Activated T-helper 9 cell treated with anti-CD3 and anti-CD28 coated beads, Interleukin-2, amount 50 U/mL, for 16 hours (primary cell): ENCODE measurements at regions not wholly inside any gene's neighbourhood (a gene's known extent, or its start where the extent isn't known, plus 50 kb on each side); places are given as distances from the start of the nearest gene placed in this dataset.

Experiments
- DNase-seq: peaks from one replicate; pipeline ENCODE4 v3.0.0-alpha.2; 2020; ENCODE audit warnings: low read depth

DNA sequence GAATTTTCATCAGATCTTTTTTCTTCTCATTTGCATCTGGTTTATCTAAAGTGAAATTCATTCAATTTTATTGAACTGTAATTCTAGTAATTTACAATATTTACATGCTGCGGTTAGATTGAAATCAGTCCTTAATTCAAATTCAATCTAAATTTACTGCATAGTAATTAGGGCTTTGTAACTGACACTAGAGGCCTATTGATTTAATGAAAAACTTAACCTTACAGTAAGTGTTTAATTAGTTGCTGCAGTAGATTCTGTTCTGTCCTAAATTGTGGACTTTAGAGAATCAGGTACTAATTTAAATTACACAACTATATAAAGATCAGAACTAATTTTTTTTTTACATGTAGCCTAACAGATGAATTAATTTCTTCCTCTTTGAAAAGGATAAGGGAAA lies 758.8 kb upstream of the TENM3 start:
- DNase-seq, result no peak

DNA sequence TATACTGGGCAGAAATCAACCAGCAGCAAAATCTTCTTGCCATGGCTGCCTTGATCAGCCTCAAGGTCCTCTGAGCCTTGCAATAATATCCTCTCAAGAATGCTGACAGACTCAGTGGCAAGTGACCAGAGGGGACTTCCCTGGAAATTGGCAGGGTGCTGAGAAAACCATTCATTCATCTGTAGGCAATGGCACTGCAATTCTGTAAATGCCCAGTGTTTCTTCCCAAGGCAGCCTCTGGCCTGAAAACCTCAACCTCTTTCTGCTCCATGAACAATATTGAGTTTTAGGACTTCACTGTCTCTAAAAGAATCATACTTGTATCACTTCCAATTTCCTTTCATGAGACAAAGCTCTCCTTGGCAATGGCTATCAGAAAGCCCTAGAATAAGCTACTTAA lies 754.3 kb upstream of the TENM3 start:
- DNase-seq, result no peak

DNA sequence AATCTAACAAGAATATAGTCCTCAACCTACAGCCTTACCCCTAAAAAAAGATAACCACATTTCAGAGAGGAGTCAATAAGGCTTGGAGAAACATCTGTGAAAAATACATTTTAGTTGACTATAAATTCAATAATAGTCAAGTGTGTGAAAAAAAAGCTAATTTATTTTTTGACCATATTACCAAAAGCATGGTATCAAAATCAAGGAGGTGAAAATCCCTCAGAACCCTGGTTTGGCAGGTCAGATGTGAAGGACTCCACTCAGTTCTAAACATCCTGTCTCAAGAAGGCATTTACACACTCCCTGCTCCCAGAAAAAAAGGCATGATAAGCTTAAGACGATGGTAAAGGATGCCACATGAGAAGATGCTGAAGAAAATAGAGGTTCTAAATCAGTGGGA lies 745.1 kb upstream of the TENM3 start:
- no peak for DNase-seq

DNA sequence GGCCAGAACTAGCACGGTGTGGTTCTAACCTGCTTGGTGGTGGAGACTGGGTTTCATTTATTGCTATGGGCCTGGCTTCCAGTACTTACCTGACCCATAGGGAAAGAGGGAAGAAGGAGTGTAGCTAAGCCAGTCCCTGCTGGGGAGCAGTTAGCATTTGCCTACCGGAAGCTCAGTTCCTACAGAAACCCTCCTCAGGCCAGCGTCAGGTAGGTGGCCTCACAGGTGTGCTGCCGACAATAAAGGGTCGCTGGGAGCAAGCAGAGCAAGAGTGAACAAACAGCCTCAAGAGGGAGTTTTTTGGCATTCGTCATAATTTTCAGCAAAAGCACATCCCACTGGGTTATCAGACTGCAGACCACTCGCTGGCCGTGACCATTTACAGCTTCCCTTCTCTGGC lies 740.6 kb upstream of the TENM3 start:
- no peak for DNase-seq

DNA sequence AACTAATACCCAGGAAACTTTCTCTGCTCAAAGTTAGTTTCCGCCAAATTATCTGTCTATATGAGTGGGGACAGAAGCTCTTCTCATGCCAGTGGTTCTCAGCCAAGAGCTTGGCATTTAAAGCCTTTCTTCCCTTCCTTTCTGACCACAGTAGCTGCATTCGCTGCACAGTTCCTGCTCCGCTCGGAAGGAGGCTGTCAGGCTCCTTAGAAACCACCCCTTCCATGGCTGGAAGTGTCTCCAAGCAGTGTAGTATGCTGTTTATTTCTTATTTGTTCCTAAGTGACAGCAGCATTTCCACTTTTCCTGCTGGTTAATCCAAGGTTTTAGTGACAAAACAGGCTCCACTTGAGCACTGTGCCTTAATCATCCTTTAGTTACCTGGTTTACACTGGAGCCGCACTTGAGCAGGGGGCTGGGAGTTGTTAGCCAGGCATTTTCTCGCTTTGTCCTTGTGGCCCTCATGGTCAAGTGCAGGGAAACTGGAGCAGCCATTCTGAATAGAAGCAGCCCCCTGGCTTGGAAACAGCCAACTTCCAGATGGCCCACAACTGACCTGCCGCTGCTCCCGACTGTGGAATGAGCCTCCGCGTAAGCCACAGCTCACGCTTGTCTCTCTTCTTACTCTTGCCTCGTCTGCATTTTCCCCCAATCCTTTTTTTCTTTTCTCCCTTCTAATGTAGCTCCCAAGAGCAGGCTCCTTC lies 739.4 kb upstream of the TENM3 start:
- DNase-seq, result no peak

DNA sequence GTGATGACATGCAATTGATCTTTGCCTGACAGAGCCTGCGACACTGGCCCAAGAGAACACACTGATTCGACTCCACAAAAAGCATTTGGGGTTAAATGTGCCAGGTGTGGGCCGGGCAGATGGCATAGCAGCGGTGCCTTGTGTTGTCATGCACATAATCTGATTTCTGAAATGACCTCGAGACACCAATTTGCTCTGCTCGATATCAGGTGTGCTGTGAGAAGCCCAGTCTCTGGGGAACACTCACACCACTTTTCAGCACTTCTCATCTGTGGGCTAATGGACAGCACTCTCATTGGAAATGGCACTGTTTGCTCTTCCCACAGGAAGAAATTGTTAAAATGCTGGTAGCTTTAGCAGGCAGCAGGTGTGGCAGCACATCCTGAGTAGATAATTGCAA lies 738.3 kb upstream of the TENM3 start:
- DNase-seq, result no peak

DNA sequence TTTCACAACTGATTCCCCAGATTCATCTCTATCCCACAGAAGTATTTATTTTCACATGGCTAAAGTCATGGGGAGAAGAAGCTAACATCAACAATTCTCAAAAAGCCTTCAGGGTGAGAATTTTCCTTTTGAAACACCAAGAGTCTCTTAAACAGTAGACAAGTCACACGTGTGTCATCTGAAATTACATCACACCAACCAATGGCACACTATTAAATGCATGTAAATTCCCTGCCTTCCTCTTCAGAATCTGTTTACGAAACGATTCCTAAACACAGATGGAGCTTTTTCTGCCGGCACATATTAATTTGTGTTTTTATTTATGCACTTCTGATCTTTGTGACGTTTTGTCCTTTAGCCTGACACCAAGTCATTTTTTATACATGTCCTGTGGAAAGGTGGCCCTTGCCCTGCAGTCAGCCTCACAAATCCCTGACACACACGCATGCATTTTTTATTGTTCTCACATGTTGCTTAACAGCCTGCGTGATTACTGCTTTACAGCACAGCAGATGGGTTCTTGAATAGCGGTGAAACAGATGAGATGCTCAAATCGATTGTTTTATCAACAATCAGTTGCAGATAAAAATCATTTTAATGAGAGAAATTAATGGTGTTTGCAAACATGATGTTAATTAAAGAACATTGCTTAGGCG lies 735.9 kb upstream of the TENM3 start:
- DNase-seq, result no peak

DNA sequence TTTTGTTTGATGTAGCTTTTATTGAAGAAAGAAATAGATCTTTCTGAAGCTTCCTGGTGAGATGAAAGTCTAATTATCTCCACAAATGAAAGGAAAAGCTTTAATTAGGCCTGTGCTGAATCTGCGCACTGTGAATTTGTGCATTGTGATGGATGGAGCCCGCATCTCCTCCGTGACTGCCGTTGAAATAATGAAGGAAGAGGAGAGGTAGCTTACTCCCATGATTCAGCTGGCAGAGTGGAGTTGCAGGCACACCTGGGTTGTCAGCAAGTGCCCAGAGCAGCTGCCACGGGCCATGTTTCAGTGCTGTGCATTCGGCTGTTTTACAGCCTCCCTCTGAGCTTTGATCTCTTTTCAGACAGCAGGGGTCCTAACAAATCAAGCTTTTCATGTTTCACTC lies 735.3 kb upstream of the TENM3 start:
- DNase-seq, result no peak

DNA sequence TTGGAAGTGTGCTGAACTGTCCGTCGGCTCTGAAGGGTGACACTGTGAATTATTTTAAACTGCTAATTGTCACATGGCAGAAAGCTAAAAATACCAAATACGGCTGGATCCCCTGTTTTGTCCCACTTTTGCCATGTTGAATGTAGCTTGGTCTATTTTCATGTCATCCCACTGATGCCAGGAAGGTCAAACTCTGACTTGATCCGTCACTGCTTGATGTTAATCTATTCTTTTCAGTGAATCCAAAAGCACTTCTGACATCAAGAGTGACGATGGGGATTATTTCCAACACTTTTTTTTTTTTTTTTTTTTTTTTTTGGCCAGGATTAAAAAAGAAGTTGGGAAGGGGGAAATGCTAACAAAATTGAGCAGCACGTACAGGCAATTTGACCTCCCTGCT lies 734.6 kb upstream of the TENM3 start:
- no peak for DNase-seq

DNA sequence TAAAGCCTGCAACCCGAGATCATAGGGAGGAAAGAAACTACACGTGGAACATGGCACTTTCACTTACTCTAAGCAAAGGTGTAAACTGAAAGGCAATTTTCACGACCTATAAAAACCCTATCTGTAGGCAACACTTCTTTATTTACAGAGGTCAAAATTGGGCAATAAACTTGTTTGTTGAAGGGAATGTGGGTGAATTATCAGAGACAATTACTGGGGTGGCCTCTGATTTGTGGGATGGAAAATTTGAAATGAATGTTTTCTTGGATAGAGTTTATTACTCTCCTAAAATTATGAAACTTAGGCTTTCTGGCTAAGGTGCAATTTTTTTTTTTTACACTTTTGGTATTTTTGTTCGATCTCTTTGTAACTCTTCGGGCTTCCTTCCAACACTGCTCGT lies 734.1 kb upstream of the TENM3 start:
- DNase-seq, result no peak

DNA sequence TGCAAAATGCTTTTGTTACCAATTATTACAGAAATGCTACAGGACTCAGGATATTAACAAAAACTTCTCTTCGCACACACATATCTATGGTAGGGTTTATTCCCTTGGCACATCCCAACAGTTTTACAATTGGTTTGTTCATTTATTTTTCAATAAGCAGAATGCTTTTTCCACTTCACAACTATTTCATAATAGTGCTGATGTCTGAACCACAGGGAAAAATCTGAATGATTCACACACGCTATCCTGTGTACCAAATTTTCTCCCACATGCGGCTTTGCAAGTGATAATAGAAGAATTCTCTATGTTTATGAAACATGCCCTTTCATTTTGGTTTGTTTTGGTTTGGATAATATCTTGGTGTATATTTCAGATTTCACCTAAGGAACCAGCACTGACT lies 725.7 kb upstream of the TENM3 start:
- no peak for DNase-seq

DNA sequence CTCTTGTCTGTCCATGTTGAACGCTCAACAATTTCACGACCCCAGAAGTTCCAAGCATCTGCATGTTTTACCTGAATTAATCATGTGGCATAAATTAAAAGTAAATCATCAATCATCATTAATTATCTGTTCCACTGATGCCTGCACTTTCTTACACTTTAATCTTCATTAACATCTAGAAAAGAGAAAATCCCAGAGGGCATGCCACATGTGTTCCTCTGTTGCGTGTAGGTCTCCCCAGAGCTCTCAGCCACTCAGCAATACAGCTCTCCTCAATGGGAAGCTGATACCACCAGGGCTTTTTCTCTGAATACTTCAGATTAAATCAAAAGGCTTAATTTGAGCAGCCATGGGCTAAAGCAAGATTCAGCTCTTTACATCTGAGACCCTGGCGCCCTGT lies 722.4 kb upstream of the TENM3 start:
- DNase-seq, result no peak

DNA sequence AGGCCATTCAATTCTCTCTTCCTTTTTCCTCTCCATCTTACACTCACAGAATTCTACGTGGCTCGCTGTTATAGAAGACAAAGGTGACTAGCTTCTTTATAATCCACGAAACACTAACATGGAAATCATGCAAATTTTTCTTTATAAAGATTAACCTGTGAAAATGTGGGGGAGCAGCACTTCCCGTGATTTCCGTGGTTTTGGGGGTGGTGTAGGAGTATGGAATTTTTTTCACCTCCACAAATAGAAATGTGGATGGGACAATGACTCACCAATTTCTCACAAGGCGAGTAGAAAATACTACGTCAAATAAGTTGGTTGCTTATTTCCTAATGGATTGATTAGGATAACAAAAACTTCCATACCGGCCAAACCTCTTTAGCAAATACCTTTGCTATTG lies 719.2 kb upstream of the TENM3 start:
- DNase-seq, result no peak

DNA sequence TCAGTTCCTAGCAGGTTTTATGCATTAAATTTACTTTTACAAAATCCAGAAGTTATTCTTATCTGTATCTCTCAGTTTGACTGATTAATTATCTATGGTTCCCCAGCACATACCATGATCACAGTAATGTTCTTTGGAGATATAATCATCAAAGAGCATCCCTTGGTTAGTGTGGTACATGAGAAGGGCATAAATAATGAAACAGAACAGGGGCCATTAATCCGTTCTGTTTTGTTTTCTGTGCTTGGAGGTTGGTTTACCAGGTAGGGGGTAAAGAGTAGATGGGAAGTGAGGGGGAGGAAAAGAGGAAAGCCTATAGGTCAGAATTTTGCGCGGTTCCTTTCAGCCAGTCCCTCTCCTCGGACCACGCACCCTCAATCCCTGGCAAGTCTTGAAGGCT lies 718.7 kb upstream of the TENM3 start:
- DNase-seq, result no peak

DNA sequence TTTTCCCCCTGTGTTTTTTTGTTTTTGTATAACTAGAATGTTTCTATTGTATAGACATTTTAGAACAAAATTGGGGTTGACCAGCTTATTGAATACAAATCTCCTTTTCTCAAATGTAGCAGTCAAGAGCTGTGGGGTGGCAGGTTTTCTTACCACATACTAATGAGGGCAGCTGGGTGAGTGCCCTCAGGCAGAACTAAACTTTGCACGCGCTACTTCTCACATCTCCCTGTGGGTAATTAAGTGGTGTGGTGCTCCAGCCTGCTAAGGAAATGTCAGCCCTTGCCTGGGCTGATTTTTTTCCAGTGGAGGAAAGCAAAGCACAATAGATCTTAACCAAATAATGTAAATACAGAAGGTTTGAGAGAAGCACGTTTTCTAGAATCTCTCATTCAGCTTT lies 717.6 kb upstream of the TENM3 start:
- DNase-seq, result no peak

DNA sequence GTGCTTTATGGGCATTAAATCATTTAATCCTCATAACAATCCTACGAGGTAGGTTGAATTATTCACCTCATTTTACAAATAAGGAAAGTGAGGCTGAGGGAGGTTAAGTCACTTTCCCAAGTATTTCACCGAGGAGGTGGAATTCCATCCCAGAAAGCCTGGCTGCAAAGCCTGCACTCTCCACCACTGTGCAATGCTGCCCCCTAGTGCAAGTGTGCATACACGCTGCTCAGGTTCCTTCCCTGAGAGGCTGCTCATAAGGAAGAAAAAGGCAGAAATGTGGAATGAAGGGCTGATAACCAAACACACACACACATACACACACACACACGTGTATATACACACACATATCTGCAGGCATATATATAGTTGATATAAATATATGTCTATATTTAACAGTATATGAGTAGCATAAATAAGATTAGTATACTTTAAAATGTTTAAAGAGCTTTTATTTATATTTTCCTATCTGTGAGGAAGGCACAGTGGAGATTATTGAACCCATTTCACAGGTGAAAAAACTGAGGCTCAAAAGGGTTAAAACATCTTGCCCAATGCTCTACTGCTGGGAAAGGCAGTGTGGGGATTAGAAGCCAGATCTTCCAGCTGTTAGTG lies 714.5 kb upstream of the TENM3 start:
- DNase-seq, result no peak

DNA sequence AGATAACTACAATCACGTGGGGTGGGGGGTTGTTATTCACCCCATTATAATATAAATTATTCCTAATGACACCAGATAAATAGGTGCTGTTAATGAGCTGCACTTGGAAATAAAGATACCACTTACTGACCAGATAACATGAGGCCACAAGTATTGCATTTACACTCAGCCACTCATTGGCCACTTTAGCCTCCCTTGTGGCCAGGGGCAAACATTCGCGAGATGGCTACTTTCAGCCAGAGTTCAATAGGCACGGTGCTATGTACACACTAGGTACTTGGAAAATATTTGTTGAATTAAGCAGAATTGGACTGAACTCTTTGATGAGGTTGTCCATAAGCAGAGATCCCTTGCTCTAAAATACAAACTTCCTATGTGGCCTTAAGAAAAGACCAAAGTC lies 713.7 kb upstream of the TENM3 start:
- no peak for DNase-seq

DNA sequence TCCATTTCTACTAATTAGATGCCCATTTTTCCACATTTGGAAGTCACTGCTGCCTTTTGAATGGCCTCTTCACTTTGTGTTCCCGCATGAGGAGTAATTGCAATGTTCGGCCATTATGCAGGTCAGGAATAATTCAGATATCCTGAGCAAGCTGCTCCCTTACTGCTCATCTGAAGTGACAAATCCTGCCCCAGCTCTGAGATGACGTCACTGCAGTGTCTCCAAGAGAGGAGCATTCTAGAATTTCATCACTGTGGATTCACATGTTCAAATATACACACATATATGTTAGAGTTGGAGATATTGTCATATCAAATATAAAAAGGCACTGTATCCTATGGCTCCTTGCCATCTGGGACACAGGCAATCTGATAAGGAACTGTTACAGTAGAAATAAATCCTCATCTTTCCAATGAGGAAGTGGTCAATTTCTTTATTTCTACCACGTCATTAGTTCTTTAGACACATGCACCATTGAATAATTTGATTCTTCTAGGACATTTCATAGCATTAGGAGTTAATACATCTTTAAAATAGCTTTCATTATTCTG lies 706.9 kb upstream of the TENM3 start:
- no peak for DNase-seq

DNA sequence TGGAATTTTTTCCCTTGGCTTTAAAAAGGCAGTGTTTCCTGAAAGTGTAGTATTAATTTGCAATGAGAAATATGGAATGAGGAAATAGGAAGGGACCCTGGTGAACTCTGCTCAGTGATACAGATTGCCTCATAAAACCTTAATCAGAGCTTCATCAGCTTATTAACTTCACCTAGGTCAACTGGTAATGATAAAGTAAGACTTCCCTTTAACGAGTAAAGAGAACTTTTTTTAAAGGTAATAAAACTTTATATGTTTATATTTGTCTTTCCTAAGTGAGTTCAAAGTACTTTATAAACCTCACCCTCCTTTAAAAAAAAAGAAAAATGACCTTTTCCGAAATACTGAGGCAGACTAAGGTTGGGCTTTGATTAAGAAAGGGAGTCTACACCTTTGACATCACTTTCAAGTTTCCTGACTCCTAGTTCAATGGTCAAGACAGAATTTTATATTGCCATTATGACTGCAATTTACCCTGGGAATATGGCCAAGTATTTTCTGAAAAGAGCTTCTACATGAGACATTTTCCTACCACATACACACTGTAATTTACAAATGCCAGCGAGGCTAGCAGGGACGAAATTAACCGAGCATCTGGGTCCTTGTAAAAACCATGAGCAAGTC lies 706.3 kb upstream of the TENM3 start:
- DNase-seq, result no peak

DNA sequence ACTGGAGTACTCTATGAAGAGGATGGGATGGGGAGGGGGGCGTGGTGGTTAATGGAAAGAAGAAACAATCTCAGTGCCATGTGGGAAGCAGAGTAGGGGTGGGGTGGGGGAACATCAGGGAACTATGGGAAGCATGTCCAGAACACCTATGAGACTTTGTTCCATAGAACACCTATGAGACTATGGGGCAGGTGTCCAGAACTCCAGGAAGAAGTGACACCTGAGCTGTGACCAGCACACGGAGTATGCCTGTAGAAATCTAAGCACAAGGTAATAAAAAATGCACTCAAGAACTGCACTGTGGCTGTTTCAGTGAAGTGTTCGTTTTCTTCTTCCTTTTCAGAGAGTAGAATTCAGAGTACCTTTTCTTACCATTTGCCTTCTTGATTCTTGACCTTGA lies 704.8 kb upstream of the TENM3 start:
- DNase-seq, result no peak

DNA sequence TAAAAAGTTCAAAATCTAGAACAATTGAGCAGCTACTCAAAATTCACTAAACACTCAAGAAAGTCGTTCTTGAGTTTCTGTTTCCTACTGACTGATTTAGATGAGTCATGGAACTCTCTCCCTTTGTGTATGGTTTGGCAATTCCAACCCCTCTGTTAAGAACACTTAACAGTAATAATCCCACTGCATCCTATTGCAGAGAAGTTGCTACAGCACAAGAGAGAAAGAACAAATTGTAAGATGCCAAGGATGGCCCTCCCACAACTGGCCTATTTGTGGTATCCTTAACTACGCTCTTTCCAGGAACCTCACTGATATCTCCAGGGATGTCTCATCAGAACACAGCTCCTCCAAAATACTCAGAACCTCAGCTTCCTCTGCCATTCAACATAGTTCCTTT lies 701.8 kb upstream of the TENM3 start:
- DNase-seq, result no peak

DNA sequence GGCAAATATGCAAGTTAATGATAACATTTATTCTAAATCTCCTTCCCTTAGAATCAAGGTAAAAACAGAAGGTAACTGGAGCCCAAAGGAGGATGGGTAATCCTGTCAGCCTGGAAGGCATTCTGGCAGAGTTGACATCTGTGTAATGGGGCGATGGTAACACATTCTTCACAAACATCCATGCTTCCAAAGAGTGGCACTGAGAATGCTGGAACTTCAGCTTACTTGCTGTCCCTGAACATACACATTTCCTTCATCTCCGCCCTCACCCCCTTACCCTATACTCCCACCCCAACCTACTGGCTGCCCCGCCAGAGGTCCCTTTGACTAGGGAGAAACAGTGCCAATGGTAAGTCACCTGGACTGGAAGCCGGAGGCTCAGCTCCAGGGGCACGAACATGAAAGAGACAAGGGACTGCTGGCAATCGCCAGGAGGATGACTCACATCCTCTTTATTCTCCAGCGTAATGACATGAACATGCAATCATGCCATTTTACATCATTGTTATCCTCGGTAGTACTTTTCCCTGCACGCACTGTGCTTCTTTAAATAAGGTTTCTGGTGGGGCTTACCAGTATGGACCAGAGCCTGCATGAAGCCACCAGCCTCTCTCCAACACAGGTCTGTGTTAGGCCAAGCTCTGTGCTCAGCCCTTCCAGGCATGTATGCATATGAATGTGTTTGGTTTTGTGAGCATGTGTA lies 694.2 kb upstream of the TENM3 start:
- DNase-seq, result no peak
